Vagina (tissue), 2 donors: ENCODE measurements at regions not wholly inside any gene's neighbourhood (a gene's known extent, or its start where the extent isn't known, plus 50 kb on each side); places are given as distances from the start of the nearest gene placed in this dataset.

Source experiments
- DNase-seq, 2 donors: peaks; one replicate each; pipeline ENCODE4 v3.0.0-alpha.2; 2017; ENCODE audit errors: extremely low spot score in 2 of 2
- H3K27ac ChIP-seq: fragments of 200-600 bp; sonication (generic); one replicate; pipeline ENCODE4 v1.5.1; 2019
- H3K27me3 ChIP-seq: fragments of 200-600 bp; sonication (generic); one replicate; pipeline ENCODE4 v1.5.1; 2019
- H3K36me3 ChIP-seq, 2 donors: fragments of 200-600 bp; sonication (generic); one replicate each; pipeline ENCODE4 v1.5.1; 2017 to 2019
- H3K4me1 ChIP-seq: fragments of 200-600 bp; sonication (generic); one replicate; pipeline ENCODE4 v1.5.1; 2019
- H3K4me3 ChIP-seq, 2 donors: fragments of 200-600 bp; sonication (generic); 1 replicate in 1 of 2; 2 replicates in 1 of 2; pipeline ENCODE4 v1.5.1; 2016 to 2019
- H3K9me3 ChIP-seq: fragments of 200-600 bp; sonication (generic); one replicate; pipeline ENCODE4 v1.5.1; 2019
- POLR2A ChIP-seq, 2 donors: fragments of 450-650 bp; IDR thresholded peaks; one replicate each; pipeline ENCODE4 v1.6.1; 2017; ENCODE audit warnings: antibody characterized with exemption in 2 of 2, mild to moderate bottlenecking in 2 of 2, moderate library complexity in 2 of 2
- POLR2AphosphoS5 ChIP-seq, 2 donors: sonication (generic); formaldehyde crosslinking; IDR thresholded peaks; one replicate each; pipeline ENCODE4 v1.9.0; 2017; ENCODE audit warnings: antibody characterized with exemption in 2 of 2, mild to moderate bottlenecking in 2 of 2, low read depth in 1 of 2; ENCODE audit not compliant: insufficient read depth in 1 of 2
- intact Hi-C: fragments of 100-400 bp; cut with DNase I; formaldehyde crosslinking; loops from one replicate; pipeline ENCODE4 v1.15.1; 2023
- TF ChIP-seq, protein P1 (sequence below), 3 experiments: fragments of 450-650 bp in 2 of 3; fragments of 200-600 bp in 1 of 3; sonication (generic) in 1 of 3; IDR thresholded peaks; one replicate each; pipeline ENCODE4 v1.5.1; 2017 to 2019; ENCODE audit warnings: antibody characterized with exemption in 3 of 3, mild to moderate bottlenecking in 2 of 3, moderate library complexity in 2 of 3

DNA sequence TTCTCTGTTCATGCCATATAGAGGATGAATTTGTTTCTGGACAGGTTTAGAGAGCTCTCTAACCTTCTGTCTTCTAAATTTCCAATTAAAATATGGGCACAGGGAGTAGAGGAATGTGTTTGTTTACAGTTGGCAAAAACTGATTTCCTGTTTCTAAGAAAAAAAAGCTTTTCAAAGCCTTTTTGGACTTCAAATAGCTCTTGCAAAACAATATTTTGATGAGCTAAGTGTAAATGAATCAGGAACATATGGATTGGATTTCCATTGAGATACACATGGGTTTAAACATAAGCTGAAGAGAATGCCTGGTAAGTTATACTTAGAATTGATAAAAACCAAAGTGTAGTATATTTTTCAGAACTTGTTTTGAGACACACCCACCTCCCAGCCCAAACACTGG lies 677.5 kb downstream of the NYAP2 start:
- Histone ChIP-seq H3K27me3 (no peaks in the 10 kb centered on the region), H3K9me3 (no peaks in the 10 kb centered on the region), H3K4me1 (peaks cover 20% of the 10 kb centered on the region), H3K36me3 (no peaks in the 10 kb centered on the region), H3K4me3 (no peak overlapping the region), H3K27ac (no peak overlapping the region)
- no peak for DNase-seq
- TF ChIP-seq POLR2A (IDR thresholded peaks at IDR 0.05) (no peak), POLR2AphosphoS5 (IDR thresholded peaks at IDR 0.05; ENCODE audit: insufficient read depth in 1 of 2, low read depth in 1 of 2) (no peak)
- TF ChIP-seq, protein P1, sequence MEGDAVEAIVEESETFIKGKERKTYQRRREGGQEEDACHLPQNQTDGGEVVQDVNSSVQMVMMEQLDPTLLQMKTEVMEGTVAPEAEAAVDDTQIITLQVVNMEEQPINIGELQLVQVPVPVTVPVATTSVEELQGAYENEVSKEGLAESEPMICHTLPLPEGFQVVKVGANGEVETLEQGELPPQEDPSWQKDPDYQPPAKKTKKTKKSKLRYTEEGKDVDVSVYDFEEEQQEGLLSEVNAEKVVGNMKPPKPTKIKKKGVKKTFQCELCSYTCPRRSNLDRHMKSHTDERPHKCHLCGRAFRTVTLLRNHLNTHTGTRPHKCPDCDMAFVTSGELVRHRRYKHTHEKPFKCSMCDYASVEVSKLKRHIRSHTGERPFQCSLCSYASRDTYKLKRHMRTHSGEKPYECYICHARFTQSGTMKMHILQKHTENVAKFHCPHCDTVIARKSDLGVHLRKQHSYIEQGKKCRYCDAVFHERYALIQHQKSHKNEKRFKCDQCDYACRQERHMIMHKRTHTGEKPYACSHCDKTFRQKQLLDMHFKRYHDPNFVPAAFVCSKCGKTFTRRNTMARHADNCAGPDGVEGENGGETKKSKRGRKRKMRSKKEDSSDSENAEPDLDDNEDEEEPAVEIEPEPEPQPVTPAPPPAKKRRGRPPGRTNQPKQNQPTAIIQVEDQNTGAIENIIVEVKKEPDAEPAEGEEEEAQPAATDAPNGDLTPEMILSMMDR (IDR thresholded peaks at IDR 0.05), result no peak
- intact Hi-C loops, result no loop called here

DNA sequence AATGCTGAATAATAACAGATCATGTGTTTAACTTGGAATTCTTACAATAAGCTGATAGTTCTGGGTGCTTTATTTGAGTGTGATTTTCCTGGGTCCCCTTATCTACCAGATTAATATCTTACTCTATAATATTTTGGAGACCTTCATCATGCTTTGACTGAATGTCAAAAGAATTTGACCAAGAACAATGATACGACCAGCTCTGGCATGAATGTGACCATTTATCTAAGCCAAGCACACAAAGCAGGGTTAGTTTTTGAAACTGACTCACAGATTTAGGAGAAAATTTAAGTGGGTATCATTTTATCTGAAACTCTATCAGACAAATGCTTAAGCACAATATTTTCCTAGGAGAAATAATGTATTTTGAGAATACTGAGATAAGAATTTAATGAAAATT lies 677.0 kb downstream of the NYAP2 start:
- Histone ChIP-seq H3K4me1 (peaks cover 20% of the 10 kb centered on the region), H3K27ac (no peak overlapping the region), H3K4me3 (no peak overlapping the region), H3K9me3 (no peaks in the 10 kb centered on the region), H3K27me3 (no peaks in the 10 kb centered on the region), H3K36me3 (no peaks in the 10 kb centered on the region)
- DNase-seq, result no peak
- intact Hi-C loops, result no loop called here
- TF ChIP-seq POLR2AphosphoS5 (IDR thresholded peaks at IDR 0.05; ENCODE audit: insufficient read depth in 1 of 2, low read depth in 1 of 2) (no peak), POLR2A (IDR thresholded peaks at IDR 0.05) (no peak)
- TF ChIP-seq, protein P1 (IDR thresholded peaks at IDR 0.05), result no peak

DNA sequence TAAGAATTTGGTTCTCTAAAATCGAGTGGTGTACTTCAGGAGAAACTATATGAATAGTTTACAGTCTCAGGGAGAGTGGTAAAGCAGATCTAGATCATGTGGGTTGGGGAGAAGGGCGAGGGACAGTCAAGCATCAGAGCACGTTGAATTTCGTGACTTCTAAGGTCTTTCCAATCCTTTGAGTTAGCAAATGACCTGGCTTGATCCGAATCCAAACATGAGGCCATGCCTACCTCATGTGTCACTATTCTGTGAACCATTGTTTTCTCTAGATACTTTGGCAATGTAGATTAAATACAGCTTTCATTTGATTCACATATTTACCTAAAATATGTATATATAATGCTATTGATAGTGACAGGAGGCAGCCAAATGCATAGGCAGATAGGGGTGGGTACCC lies 674.9 kb downstream of the NYAP2 start:
- Histone ChIP-seq H3K36me3 (no peaks in the 10 kb centered on the region), H3K27me3 (no peaks in the 10 kb centered on the region), H3K4me1 (peaks cover 17% of the 10 kb centered on the region), H3K27ac (no peak overlapping the region), H3K4me3 (no peak overlapping the region), H3K9me3 (no peaks in the 10 kb centered on the region)
- intact Hi-C loops, result no loop called here
- no peak for DNase-seq
- TF ChIP-seq POLR2AphosphoS5 (IDR thresholded peaks at IDR 0.05; ENCODE audit: insufficient read depth in 1 of 2, low read depth in 1 of 2), result no peak
- TF ChIP-seq POLR2A (IDR thresholded peaks at IDR 0.05), result no peak
- TF ChIP-seq, protein P1 (IDR thresholded peaks at IDR 0.05), result no peak

DNA sequence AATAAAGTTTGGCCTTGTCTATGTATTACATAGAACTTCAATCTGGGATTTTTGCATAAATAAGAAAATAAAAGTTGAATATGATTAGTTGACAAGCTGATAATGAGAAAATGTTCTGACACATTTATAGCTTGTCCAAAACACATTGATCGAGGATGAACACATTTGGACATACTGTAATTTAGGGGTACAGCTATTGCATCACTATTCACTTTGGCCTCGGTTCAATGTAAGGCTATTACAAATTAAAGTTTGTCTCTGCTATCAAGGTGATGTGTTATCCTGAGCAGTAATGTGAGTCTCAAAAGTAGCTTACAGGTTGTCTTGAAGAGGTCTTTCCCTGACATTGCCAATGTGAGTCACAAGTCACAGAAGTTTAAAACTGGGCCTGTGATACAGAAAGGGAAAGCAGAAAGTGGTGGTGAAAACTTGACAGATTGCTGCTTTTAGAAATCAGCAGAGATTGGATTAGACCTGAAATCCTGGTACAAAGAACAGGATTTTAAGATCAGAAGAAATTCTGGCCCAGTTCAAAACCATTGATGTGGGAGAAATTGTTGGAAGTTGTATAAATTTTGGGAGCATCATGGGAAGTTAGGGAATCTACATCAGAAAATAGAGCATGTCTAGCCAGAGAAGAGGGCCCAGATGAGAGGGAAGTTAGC lies 674.1 kb downstream of the NYAP2 start:
- DNase-seq, result no peak
- Histone ChIP-seq H3K27me3 (no peaks in the 10 kb centered on the region), H3K4me3 (no peak overlapping the region), H3K27ac (no peak overlapping the region), H3K9me3 (no peaks in the 10 kb centered on the region), H3K36me3 (no peaks in the 10 kb centered on the region), H3K4me1 (peaks cover 13% of the 10 kb centered on the region)
- TF ChIP-seq, protein P1 (IDR thresholded peaks at IDR 0.05), result no peak
- no peak for TF ChIP-seq POLR2AphosphoS5 (IDR thresholded peaks at IDR 0.05; ENCODE audit: insufficient read depth in 1 of 2, low read depth in 1 of 2)
- no peak for TF ChIP-seq POLR2A (IDR thresholded peaks at IDR 0.05)
- intact Hi-C loops, result no loop called here

DNA sequence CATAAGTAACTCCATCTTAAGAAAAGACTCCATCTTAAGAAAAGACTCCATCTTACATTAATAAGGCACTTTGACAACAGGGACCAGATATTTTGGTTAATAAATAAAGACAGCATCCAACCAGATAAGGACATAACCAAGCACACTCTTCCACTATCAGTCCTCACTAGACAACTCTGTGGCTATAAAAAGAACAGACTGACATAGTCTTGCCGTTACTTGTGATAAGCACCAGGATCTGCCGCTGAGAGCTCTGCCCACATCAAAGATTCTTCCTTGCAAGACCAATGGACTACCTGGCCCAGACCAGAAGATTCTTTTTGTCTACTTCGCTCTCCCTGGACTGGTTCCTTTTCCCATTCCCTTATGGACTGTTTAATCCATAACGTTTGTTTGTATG lies 667.4 kb downstream of the NYAP2 start:
- Histone ChIP-seq H3K4me3 (no peak overlapping the region), H3K4me1 (no peaks in the 10 kb centered on the region), H3K9me3 (no peaks in the 10 kb centered on the region), H3K27me3 (no peaks in the 10 kb centered on the region), H3K36me3 (no peaks in the 10 kb centered on the region), H3K27ac (no peak overlapping the region)
- DNase-seq, result no peak
- TF ChIP-seq, protein P1 (IDR thresholded peaks at IDR 0.05), result no peak
- no peak for TF ChIP-seq POLR2AphosphoS5 (IDR thresholded peaks at IDR 0.05; ENCODE audit: insufficient read depth in 1 of 2, low read depth in 1 of 2)
- intact Hi-C loops, result no loop called here
